GM23338 (cell line): ENCODE measurements at regions not wholly inside any gene's neighbourhood (a gene's known extent, or its start where the extent isn't known, plus 50 kb on each side); places are given as distances from the start of the nearest gene placed in this dataset.

Experiments
- CREB1 ChIP-seq: fragments of 250-450 bp; sonication (Bioruptor Pico); IDR thresholded peaks from 2 replicates; pipeline ENCODE4 v1.5.0; 2020; ENCODE audit warnings: low read depth, mild to moderate bottlenecking, moderate library complexity
- EZH2 ChIP-seq: fragments of 200-600 bp; sonication (generic); IDR thresholded peaks from one replicate; pipeline ENCODE4 v1.8.0; 2017; ENCODE audit warnings: antibody characterized with exemption, mild to moderate bottlenecking, low read depth; ENCODE audit not compliant: unreplicated experiment
- EZH2phosphoT487 ChIP-seq: fragments of 200-600 bp; sonication (generic); IDR thresholded peaks from one replicate; pipeline ENCODE4 v1.8.1; 2018; ENCODE audit warnings: antibody characterized with exemption; ENCODE audit not compliant: unreplicated experiment
- NANOG ChIP-seq: IDR thresholded peaks from 2 replicates; pipeline ENCODE4 v1.6.1; 2016; ENCODE audit warnings: antibody characterized with exemption, borderline replicate concordance
- POLR2AphosphoS5 ChIP-seq: IDR thresholded peaks from 2 replicates; pipeline ENCODE4 v1.6.1; 2016; ENCODE audit warnings: antibody characterized with exemption, low read depth
- REST ChIP-seq: IDR thresholded peaks from one replicate; pipeline ENCODE4 v1.6.1; 2018; ENCODE audit warnings: antibody characterized with exemption; ENCODE audit not compliant: unreplicated experiment
- ZNF462 ChIP-seq: fragments of 250-450 bp; sonication (Bioruptor Pico); IDR thresholded peaks from 2 replicates; pipeline ENCODE4 v1.5.0; 2020; ENCODE audit warnings: mild to moderate bottlenecking, moderate library complexity
- TF ChIP-seq, protein P1 (sequence below), 2 experiments: fragments of 200-600 bp in 1 of 2; sonication (generic) in 1 of 2; conservative IDR thresholded peaks; 2 replicates each; pipeline versions ENCODE4 v1.5.1 to v1.6.1; 2016 to 2017; ENCODE audit warnings: antibody characterized with exemption in 2 of 2, low read depth in 2 of 2, mild to moderate bottlenecking in 2 of 2, moderate library complexity in 1 of 2

DNA sequence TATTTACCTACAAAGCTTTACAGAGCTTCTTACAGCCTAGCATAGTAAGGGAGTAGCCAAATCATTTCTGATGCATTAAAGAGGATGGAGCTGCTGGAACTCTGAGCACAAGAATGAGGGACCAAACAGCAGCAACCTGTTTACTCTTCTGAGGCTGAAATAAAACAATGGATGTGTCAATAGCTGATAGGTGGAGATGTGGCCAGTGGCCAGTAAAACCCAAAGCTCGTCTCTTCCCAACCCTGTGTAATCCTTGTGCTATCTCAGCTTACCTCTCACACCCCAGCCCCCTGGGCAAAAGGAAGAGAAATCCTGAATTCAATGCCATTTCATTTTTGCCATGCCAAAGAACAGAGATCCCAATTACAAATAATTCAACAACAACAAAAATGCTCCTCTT is 446.7 kb upstream of the SMIM31 start:
- TF ChIP-seq EZH2 (no peak), POLR2AphosphoS5 (no peak), CREB1 (CRISPR knock-in tag) (no peak), ZNF462 (CRISPR knock-in tag) (no peak), REST (no peak), NANOG (no peak), EZH2phosphoT487 (no peak)
- TF ChIP-seq, protein P1, sequence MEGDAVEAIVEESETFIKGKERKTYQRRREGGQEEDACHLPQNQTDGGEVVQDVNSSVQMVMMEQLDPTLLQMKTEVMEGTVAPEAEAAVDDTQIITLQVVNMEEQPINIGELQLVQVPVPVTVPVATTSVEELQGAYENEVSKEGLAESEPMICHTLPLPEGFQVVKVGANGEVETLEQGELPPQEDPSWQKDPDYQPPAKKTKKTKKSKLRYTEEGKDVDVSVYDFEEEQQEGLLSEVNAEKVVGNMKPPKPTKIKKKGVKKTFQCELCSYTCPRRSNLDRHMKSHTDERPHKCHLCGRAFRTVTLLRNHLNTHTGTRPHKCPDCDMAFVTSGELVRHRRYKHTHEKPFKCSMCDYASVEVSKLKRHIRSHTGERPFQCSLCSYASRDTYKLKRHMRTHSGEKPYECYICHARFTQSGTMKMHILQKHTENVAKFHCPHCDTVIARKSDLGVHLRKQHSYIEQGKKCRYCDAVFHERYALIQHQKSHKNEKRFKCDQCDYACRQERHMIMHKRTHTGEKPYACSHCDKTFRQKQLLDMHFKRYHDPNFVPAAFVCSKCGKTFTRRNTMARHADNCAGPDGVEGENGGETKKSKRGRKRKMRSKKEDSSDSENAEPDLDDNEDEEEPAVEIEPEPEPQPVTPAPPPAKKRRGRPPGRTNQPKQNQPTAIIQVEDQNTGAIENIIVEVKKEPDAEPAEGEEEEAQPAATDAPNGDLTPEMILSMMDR (conservative IDR thresholded peaks at IDR 0.05; ENCODE audit: low read depth in 2 of 2), result no peak
